Stimulated activated CD4-positive, alpha-beta T cell treated with anti-CD3 and anti-CD28 coated beads, Interleukin-4, amount 100 ng/mL, for 48 hours (primary cell): ENCODE measurements at regions not wholly inside any gene's neighbourhood (a gene's known extent, or its start where the extent isn't known, plus 50 kb on each side); places are given as distances from the start of the nearest gene placed in this dataset.

Source experiments
- DNase-seq, 2 donors: peaks; one replicate each; pipeline ENCODE4 v3.0.0-alpha.2; 2020; ENCODE audit warnings: low read depth in 2 of 2

- no peak for DNase-seq
These were observed 112.6 kb downstream of the HSPH1 start for GRCh38 chr13:31049083-31049482.

GRCh38 chr13:31048521-31048920, 113.2 kb downstream of the HSPH1 start:
- DNase-seq: no peak

GRCh38 chr13:31046711-31047279, 114.3 kb downstream of the TEX26 start:
- no peak for DNase-seq

- DNase-seq: peak; percentile 56 to 75
These were observed 113.0 kb downstream of the TEX26 start for GRCh38 chr13:31045286-31046081.

- DNase-seq: peak; percentile 73 to 75
These were observed 112.2 kb downstream of the TEX26 start for GRCh38 chr13:31044364-31045285.

- no peak for DNase-seq
These were observed 111.5 kb downstream of the TEX26 start for GRCh38 chr13:31043957-31044356.

GRCh38 chr13:31042481-31043165, 110.2 kb downstream of the TEX26 start:
- DNase-seq: no peak

- no peak for DNase-seq
These were observed 109.6 kb downstream of the TEX26 start for GRCh38 chr13:31042049-31042448.

- no peak for DNase-seq
These were observed 106.5 kb downstream of the TEX26 start for GRCh38 chr13:31038834-31039552.

- DNase-seq: no peak
These were observed 105.5 kb downstream of the TEX26 start for GRCh38 chr13:31037874-31038500.

GRCh38 chr13:31036731-31037695, 104.6 kb downstream of the TEX26 start:
- no peak for DNase-seq

GRCh38 chr13:31035185-31035965, 102.9 kb downstream of the TEX26 start:
- DNase-seq: no peak

GRCh38 chr13:31032528-31033113, 100.2 kb downstream of the TEX26 start:
- DNase-seq: no peak

- DNase-seq: no peak
These were observed 99.0 kb downstream of the TEX26 start for GRCh38 chr13:31031482-31031881.

GRCh38 chr13:31029102-31029501, 96.6 kb downstream of the TEX26 start:
- no peak for DNase-seq

- DNase-seq: no peak
These were observed 94.7 kb downstream of the TEX26 start for GRCh38 chr13:31027136-31027535.
